GM12878 (cell line): ENCODE measurements at regions not wholly inside any gene's neighbourhood (a gene's known extent, or its start where the extent isn't known, plus 50 kb on each side); places are given as distances from the start of the nearest gene placed in this dataset.

Source experiments
- CTCF ChIP-seq, 3 experiments: IDR thresholded peaks in 2 of 3; conservative IDR thresholded peaks in 1 of 3; 2 replicates each; pipeline ENCODE4 v1.5.1; 2011; ENCODE audit warnings: low read depth in 3 of 3, low read length in 3 of 3, mild to moderate bottlenecking in 3 of 3, control low read depth in 2 of 3, moderate library complexity in 2 of 3, inconsistent platforms in 1 of 3, mixed read lengths in 1 of 3; ENCODE audit not compliant: control insufficient read depth in 2 of 3, insufficient read depth in 1 of 3; ENCODE audit errors: extremely low read depth in 1 of 3
- NFIC ChIP-seq: IDR thresholded peaks from 2 replicates; pipeline ENCODE4 v1.6.1; 2012; ENCODE audit warnings: low read depth, mild to moderate bottlenecking, inconsistent platforms, low read length, moderate library complexity
- NR2F1 ChIP-seq: fragments of 450-650 bp; conservative IDR thresholded peaks from 2 replicates; pipeline ENCODE4 v1.6.1; 2017; ENCODE audit warnings: mild to moderate bottlenecking
- POLR2A ChIP-seq: IDR thresholded peaks from 2 replicates; pipeline ENCODE4 v1.6.1; 2011; ENCODE audit warnings: low read depth, mild to moderate bottlenecking, low read length
- POLR2AphosphoS5 ChIP-seq: IDR thresholded peaks from 2 replicates; pipeline ENCODE4 v1.6.1; 2011; ENCODE audit warnings: mild to moderate bottlenecking, low read length, inconsistent platforms

- TF ChIP-seq POLR2A, result no peak
- no peak for TF ChIP-seq CTCF (IDR thresholded peaks at IDR 0.05 in 2 of 3, conservative IDR thresholded peaks at IDR 0.05 in 1 of 3; ENCODE audit: control insufficient read depth in 2 of 3, extremely low read depth in 1 of 3, insufficient read depth in 1 of 3, low read depth in 3 of 3, low read length in 3 of 3)
- no peak for TF ChIP-seq NFIC
- no peak for TF ChIP-seq POLR2AphosphoS5
- TF ChIP-seq NR2F1, result no peak
Measured at GRCh38 chr4:37165844-37166243, 78.7 kb upstream of the NWD2 start.
